Brain microvascular endothelial cell (primary cell): ENCODE measurements at regions not wholly inside any gene's neighbourhood (a gene's known extent, or its start where the extent isn't known, plus 50 kb on each side); places are given as distances from the start of the nearest gene placed in this dataset.

Experiments used
- DNase-seq: peaks from one replicate; pipeline ENCODE4 v3.0.0-alpha.2; 2020
- H3K27ac ChIP-seq: fragments of 250-450 bp; sonication (Bioruptor Pico); 2 replicates; pipeline ENCODE4 v1.5.1; 2020; ENCODE audit warnings: mild to moderate bottlenecking, moderate library complexity
- H3K27me3 ChIP-seq: fragments of 250-450 bp; sonication (Bioruptor Pico); replicated peaks from 2 replicates; pipeline ENCODE4 v1.5.1; 2020; ENCODE audit warnings: mild to moderate bottlenecking
- H3K36me3 ChIP-seq: fragments of 250-450 bp; sonication (Bioruptor Pico); replicated peaks from 2 replicates; pipeline ENCODE4 v1.5.1; 2020; ENCODE audit warnings: mild to moderate bottlenecking
- H3K4me3 ChIP-seq: 2 replicates; pipeline ENCODE4 v1.5.1; 2011; ENCODE audit warnings: low read depth, mild to moderate bottlenecking, control low read depth, low read length, moderate library complexity
- CTCF ChIP-seq: IDR thresholded peaks from 2 replicates; pipeline ENCODE4 v1.5.1; 2011; ENCODE audit warnings: low read depth, mild to moderate bottlenecking, moderate library complexity, low read length, control low read depth, inconsistent platforms; ENCODE audit errors: missing control alignments
- in situ Hi-C: cut with HindIII; loops from 2 replicates; pipeline ENCODE4 v1.10.0; 2017; ENCODE audit warnings: low sequenced_read_pairs, low pct_ligation_motif_present

DNA sequence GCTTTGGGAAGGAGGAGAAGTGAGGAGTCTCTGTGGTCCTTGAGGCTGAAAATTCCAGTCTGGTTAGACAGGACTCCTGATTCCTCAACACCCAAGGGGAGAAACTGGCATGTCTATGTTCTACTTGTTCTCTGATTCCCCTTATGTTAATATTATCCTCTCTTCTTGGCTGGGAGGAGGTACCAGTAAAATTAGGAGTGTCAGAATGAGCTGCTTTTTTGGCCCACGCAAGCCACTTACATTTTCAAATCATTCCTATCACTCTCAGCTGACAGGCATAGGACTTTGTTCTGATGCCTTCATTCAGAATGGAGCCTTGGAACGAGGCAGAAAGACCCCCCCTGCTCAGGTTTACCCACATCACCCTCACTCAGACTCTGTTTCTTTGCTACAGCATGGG is 1077.2 kb downstream of the BCL11B start:
- H3K36me3 ChIP-seq = no peaks in the 10 kb centered on the region
- H3K27ac ChIP-seq = no peak overlapping the region
- no peak overlapping the region for H3K4me3 ChIP-seq
- no peak for DNase-seq
- in situ Hi-C loops = no loop called here
- no peaks in the 10 kb centered on the region for H3K27me3 ChIP-seq
- TF ChIP-seq CTCF = no peak

- Histone ChIP-seq H3K4me3 (no peak overlapping the region), H3K27ac (no peak overlapping the region), H3K36me3 (no peaks in the 10 kb centered on the region), H3K27me3 (no peaks in the 10 kb centered on the region)
- TF ChIP-seq CTCF = no peak
- DNase-seq = no peak
- in situ Hi-C loops = no loop called here
Observed at GRCh38 chr14:98195256-98195655, 1076.7 kb downstream of the BCL11B start.

DNA sequence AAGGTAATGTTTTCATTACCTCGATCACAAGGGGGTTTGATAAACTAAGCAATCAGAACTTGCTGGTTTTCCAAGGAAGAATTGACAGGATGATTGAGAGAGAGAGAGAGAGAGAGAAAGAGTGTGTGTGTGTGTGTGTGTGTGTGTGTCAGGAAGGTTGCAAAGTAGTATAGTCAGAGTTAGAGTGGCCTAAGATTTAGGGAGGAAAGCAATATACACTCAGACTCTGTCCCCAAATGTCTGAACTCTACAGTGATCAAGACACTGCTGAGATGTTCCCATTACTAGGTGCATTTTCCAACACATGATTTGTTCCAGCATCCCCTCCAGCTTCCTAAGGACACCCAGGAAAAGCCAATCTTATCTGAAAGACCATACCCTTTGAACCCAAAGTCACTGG is 1074.1 kb downstream of the BCL11B start:
- Histone ChIP-seq H3K27ac (no peak overlapping the region), H3K4me3 (no peak overlapping the region), H3K27me3 (no peaks in the 10 kb centered on the region), H3K36me3 (no peaks in the 10 kb centered on the region)
- no peak for TF ChIP-seq CTCF
- no peak for DNase-seq
- in situ Hi-C loops = no loop called here

DNA sequence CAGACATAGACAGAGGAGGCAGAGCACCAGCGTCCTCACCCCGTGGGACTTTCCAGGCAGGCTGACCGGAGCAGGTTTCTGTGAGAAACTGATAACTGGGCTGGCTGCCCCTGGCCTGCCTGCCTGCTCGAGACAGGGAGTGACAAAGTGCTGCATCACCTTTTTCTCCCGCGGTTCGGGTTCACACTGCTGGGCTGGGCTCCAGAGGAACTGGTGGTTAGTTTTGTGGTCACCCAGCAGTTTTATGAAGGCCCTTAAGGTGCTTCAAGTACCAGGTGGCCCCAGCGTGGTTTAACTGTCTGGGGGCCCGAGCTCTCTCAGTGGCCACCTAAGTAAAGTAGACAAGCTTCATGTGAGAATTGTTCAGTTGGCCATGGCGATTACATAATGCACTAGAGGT is 1073.6 kb downstream of the BCL11B start:
- no peak for TF ChIP-seq CTCF
- DNase-seq = no peak
- Histone ChIP-seq H3K36me3 (no peaks in the 10 kb centered on the region), H3K4me3 (no peak overlapping the region), H3K27ac (no peak overlapping the region), H3K27me3 (no peaks in the 10 kb centered on the region)
- in situ Hi-C loops = no loop called here

DNA sequence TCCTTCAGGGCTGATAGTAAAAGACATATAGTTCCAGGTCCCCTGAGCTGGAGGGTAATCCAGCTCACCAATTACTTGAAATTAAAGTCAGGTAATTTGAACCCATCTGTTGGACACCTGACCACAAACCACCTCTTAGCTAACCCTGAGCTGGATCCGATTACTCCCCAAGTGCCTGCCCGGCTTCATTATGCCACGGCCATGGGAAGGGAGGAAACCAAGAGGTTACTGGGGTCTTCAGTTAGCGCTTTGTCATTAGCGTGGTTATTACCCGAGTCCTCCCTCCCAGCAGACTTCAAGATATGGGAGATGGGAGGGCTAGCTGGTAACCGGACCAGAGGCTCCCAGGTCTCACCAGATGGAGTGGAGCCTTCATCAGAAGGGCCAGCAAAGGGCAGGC is 1071.4 kb downstream of the BCL11B start:
- in situ Hi-C loops = no loop called here
- DNase-seq = no peak
- H3K4me3 ChIP-seq = no peak overlapping the region
- no peak overlapping the region for H3K27ac ChIP-seq
- no peaks in the 10 kb centered on the region for H3K27me3 ChIP-seq
- no peak for TF ChIP-seq CTCF
- no peaks in the 10 kb centered on the region for H3K36me3 ChIP-seq

DNA sequence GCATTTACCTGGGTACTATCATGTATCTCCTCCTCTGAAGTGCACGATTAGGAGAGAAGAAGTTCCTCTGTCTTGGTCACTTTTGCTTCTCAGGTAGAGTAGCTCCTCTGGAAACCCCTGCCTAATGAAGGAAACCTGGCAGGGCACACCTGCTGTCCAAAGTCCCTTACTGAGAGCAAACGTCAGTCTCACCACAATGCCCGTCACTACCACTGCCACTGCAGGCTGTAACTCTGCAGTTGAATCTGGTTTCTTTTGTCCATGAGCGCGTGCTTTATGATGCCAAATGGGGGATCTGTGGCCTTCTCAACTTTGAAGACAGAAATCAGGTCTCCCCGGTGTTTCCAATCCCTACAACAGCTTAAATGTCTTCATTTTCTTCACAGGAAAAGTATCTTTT is 1068.6 kb downstream of the BCL11B start:
- Histone ChIP-seq H3K27me3 (no peaks in the 10 kb centered on the region), H3K27ac (no peak overlapping the region), H3K4me3 (no peak overlapping the region), H3K36me3 (no peaks in the 10 kb centered on the region)
- in situ Hi-C loops = no loop called here
- no peak for TF ChIP-seq CTCF
- DNase-seq = no peak
